ENCODE measurements at regions not wholly inside any gene's neighbourhood (a gene's known extent, or its start where the extent isn't known, plus 50 kb on each side); places are given as distances from the start of the nearest gene placed in this dataset.
A peak's percentile ranks its signal among the peaks of the same experiment; 100 is the strongest.

DNA sequence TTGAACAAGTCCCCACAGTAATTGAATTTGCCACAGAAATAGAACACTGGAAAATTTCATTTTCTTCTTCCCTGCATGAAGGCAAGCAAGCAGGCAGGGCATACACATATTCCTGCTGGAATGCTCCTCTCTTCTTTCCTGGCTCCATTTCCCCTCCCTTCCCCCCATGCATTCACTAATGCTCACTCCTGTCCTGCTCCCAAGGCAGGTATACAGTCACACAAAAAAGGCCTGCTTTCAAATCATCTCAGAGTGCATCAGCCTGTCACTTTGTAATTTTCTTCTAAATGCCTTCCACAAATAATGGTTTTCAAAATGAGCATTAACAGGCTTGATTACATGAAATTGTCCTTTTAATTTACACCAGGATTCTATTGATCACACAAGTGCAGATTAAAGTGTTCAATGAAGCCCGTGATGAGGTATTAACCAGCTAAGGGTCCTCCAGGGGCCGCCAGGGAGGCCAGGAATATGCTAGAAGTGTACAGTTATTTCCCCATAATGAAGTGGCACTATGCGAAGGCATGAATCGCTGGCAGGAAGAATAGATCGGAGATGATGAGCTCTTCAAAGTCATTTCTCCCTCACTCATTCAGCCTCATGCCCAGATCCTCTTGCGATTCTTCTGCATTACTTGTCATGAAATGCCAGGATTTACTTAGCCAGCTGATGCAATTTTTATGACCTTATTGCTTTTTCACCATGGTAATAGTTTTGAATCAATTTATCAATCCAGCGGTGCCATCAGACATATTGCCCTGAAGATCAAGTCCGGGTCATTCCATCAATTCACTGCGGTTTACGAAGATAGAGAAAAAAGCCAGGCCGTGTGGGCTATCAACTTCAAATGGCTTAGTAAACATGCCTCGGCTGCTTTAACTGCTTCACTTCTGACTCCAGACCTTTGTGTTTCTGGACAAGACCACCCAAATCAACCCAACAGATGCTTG lies 243.5 kb downstream of the GPAT3 start:
- Histone ChIP-seq H3K4me3 (ENCODE audit: low read length in 2 of 2) (no peak overlapping the region), H3K27ac (ENCODE audit: low read depth in 1 of 2, low read length in 1 of 2) (no peak overlapping the region), H3K27me3 (ENCODE audit: control insufficient read depth in 2 of 2, insufficient read depth in 1 of 2, low read length in 1 of 2) (no peaks in the 10 kb centered on the region), H3K4me1 (ENCODE audit: control insufficient read depth in 2 of 2, insufficient read depth in 2 of 2, low read length in 2 of 2) (no peaks in the 10 kb centered on the region), H3K9me3 (ENCODE audit: control insufficient read depth in 2 of 2, insufficient read depth in 1 of 2, low read length in 1 of 2) (no peaks in the 10 kb centered on the region), H3K36me3 (ENCODE audit: control insufficient read depth in 2 of 2, insufficient read depth in 2 of 2, low read length in 1 of 2) (no peaks in the 10 kb centered on the region)
- no peak for DNase-seq (ENCODE audit: low read depth in 6 of 9, low spot score in 9 of 9)
- 95% methylated on average over 12 of the region's 12 CpGs for WGBS

DNA sequence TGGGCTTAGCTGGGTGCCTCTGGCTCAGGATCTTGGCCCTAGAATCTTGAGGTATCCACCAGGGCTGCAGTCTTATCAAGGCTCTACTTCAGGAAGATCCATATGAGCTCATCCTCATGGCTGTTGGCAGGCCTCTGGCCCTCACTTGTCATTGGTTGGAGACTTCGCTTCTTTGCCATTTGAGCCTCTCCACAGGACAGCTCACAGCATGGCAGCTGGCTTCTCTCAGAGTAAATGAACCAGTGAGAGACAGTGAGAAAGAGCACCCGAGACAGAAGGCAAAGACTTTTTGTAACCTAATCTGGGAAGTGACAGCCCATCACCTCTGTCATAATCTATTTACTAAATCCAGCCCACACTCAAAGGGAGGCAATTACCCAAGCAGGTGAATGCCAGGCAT lies 236.8 kb downstream of the GPAT3 start:
- H3K36me3 ChIP-seq (ENCODE audit: control insufficient read depth in 2 of 2, insufficient read depth in 2 of 2, low read length in 1 of 2) = no peaks in the 10 kb centered on the region
- DNase-seq (ENCODE audit: low read depth in 6 of 9, low spot score in 9 of 9) = no peak
- H3K4me3 ChIP-seq (ENCODE audit: low read length in 2 of 2) = no peak overlapping the region
- 92% methylated on average over 2 of the region's 2 CpGs for WGBS
- H3K27ac ChIP-seq (ENCODE audit: low read depth in 1 of 2, low read length in 1 of 2) = no peak overlapping the region
- peaks cover 0 to 2% of the 10 kb centered on the region in 2 donors for H3K27me3 ChIP-seq (ENCODE audit: control insufficient read depth in 2 of 2, insufficient read depth in 1 of 2, low read length in 1 of 2)
- no peaks in the 10 kb centered on the region for H3K4me1 ChIP-seq (ENCODE audit: control insufficient read depth in 2 of 2, insufficient read depth in 2 of 2, low read length in 2 of 2)
- no peaks in the 10 kb centered on the region for H3K9me3 ChIP-seq (ENCODE audit: control insufficient read depth in 2 of 2, insufficient read depth in 1 of 2, low read length in 1 of 2)

DNA sequence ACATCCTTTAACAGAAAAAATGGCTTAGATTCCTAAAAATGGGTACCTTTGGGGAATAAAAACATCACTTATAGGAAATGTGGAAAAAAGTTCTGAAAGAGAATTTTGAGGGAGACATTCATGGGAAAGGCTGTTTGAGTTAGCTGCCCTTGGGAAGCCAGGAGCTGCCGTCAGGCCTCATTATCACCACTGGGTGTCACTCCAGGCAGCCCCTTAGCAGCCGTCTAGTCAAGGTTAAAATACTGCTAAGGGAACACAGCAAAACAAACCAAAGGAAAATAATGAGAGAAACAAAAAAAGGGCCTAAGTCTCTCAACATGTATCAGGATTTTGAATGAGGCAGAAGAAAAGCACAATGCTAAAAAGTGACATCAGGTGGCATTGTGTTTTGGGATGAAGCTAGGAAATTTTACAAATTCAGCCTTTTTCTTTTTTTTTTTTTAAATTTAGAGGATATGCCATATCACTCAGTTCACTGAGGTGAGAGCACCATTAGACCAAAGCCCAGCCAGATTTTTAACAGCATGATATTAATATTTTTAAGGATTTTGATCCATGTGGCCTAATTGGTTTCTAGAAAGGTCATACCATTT lies 235.3 kb downstream of the GPAT3 start:
- Histone ChIP-seq H3K27ac (ENCODE audit: low read depth in 1 of 2, low read length in 1 of 2) (no peak overlapping the region), H3K4me1 (ENCODE audit: control insufficient read depth in 2 of 2, insufficient read depth in 2 of 2, low read length in 2 of 2) (no peaks in the 10 kb centered on the region), H3K4me3 (ENCODE audit: low read length in 2 of 2) (no peak overlapping the region), H3K36me3 (ENCODE audit: control insufficient read depth in 2 of 2, insufficient read depth in 2 of 2, low read length in 1 of 2) (no peaks in the 10 kb centered on the region), H3K27me3 (ENCODE audit: control insufficient read depth in 2 of 2, insufficient read depth in 1 of 2, low read length in 1 of 2) (peaks cover 0 to 2% of the 10 kb centered on the region in 2 donors), H3K9me3 (ENCODE audit: control insufficient read depth in 2 of 2, insufficient read depth in 1 of 2, low read length in 1 of 2) (no peaks in the 10 kb centered on the region)
- WGBS = 19% methylated on average over 2 of the region's 2 CpGs
- peak in 1 of 9 donors; percentile 4 for DNase-seq (ENCODE audit: low read depth in 6 of 9, low spot score in 9 of 9)

DNA sequence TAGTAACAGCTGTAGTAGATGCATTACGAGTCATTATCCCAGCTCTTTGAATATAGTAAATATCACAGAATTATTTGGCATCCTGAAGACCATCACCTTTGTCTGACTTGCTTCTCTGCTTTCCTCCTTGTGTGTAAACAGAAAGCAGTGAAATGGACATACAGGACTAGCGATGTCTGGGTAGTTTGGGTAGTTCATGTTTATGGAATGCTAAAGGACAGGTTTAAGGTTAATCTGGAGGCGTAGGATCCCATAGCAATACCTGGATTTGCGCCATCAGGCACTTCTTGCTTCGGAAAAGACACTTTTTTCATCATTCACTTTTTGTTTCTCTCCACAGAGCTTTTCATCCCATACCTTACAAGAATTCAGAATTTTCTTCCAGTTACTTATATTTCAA lies 232.2 kb downstream of the GPAT3 start:
- no peak overlapping the region for H3K4me3 ChIP-seq (ENCODE audit: low read length in 2 of 2)
- no peak for DNase-seq (ENCODE audit: low read depth in 6 of 9, low spot score in 9 of 9)
- no peaks in the 10 kb centered on the region for H3K9me3 ChIP-seq (ENCODE audit: control insufficient read depth in 2 of 2, insufficient read depth in 1 of 2, low read length in 1 of 2)
- H3K27ac ChIP-seq (ENCODE audit: low read depth in 1 of 2, low read length in 1 of 2) = no peak overlapping the region
- WGBS = 89% methylated on average over 5 of the region's 5 CpGs
- H3K27me3 ChIP-seq (ENCODE audit: control insufficient read depth in 2 of 2, insufficient read depth in 1 of 2, low read length in 1 of 2) = peaks cover 0 to 2% of the 10 kb centered on the region in 2 donors
- H3K36me3 ChIP-seq (ENCODE audit: control insufficient read depth in 2 of 2, insufficient read depth in 2 of 2, low read length in 1 of 2) = no peaks in the 10 kb centered on the region
- no peaks in the 10 kb centered on the region for H3K4me1 ChIP-seq (ENCODE audit: control insufficient read depth in 2 of 2, insufficient read depth in 2 of 2, low read length in 2 of 2)

DNA sequence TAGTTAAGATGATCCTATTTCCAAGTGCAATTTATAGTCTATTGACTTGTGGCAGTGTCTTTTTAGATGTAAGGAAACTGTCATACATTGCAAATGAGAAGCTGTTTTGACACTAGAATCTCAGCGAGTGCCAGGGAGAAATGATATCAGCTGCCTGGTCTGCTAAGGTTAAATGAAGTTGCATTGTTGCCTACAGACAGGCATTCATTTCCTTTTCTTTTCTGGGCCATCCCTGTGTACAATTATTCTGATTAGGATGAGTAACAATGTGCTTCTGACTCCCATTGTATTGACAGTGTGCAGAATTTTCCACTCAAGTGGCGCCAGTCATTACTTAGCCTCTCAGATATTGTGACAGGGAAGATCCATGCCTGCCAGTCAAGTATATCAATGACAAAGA lies 231.2 kb downstream of the GPAT3 start:
- no peak overlapping the region for H3K4me3 ChIP-seq (ENCODE audit: low read length in 2 of 2)
- H3K9me3 ChIP-seq (ENCODE audit: control insufficient read depth in 2 of 2, insufficient read depth in 1 of 2, low read length in 1 of 2) = no peaks in the 10 kb centered on the region
- no peak overlapping the region for H3K27ac ChIP-seq (ENCODE audit: low read depth in 1 of 2, low read length in 1 of 2)
- H3K4me1 ChIP-seq (ENCODE audit: control insufficient read depth in 2 of 2, insufficient read depth in 2 of 2, low read length in 2 of 2) = no peaks in the 10 kb centered on the region
- H3K27me3 ChIP-seq (ENCODE audit: control insufficient read depth in 2 of 2, insufficient read depth in 1 of 2, low read length in 1 of 2) = peaks cover 0 to 2% of the 10 kb centered on the region in 2 donors
- DNase-seq (ENCODE audit: low read depth in 6 of 9, low spot score in 9 of 9) = no peak
- no peaks in the 10 kb centered on the region for H3K36me3 ChIP-seq (ENCODE audit: control insufficient read depth in 2 of 2, insufficient read depth in 2 of 2, low read length in 1 of 2)
- WGBS = 95% methylated on average over 2 of the region's 2 CpGs

DNA sequence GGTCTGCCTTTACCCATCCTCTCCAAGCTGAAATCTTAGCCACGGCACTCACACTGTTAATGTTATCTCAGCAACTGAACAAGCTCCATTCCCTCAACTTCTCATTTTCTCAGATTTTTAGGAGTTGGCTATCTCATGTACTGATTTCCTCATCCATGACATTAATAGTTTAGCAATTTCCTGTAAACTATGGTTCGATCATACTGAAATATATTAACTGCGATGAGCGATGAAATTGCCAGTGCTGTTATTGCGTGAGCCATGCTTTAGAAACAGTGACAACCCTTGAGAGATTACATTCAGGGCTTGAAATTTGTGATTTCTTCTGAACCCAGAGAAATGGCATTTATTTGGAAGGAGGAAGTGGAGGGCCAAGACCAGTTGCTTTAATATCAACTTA lies 223.7 kb downstream of the GPAT3 start:
- Histone ChIP-seq H3K36me3 (ENCODE audit: control insufficient read depth in 2 of 2, insufficient read depth in 2 of 2, low read length in 1 of 2) (no peaks in the 10 kb centered on the region), H3K27ac (ENCODE audit: low read depth in 1 of 2, low read length in 1 of 2) (no peak overlapping the region), H3K27me3 (ENCODE audit: control insufficient read depth in 2 of 2, insufficient read depth in 1 of 2, low read length in 1 of 2) (no peaks in the 10 kb centered on the region), H3K9me3 (ENCODE audit: control insufficient read depth in 2 of 2, insufficient read depth in 1 of 2, low read length in 1 of 2) (no peaks in the 10 kb centered on the region), H3K4me3 (ENCODE audit: low read length in 2 of 2) (no peak overlapping the region), H3K4me1 (ENCODE audit: control insufficient read depth in 2 of 2, insufficient read depth in 2 of 2, low read length in 2 of 2) (no peaks in the 10 kb centered on the region)
- DNase-seq (ENCODE audit: low read depth in 6 of 9, low spot score in 9 of 9) = no peak
- WGBS = 93% methylated on average over 5 of the region's 5 CpGs

DNA sequence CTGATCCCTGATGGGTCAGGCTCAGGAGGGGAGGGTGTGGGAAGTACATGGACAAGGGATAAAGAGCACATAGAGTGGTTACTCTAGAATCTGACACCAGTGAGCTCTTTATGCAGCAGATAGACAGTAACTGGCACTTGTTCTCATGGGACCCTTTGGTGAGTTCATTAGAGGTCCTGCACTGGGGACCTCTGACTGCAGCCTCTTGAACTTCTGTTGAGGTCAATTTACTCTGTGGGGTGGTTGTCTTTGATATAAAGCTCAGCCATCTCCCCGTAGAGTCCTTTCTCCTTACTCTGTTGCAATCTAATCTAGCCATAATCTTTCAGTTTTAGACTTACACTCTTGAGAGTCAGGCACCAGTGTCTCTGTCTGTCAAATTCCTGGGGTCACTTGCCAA lies 222.4 kb downstream of the GPAT3 start:
- H3K27ac ChIP-seq (ENCODE audit: low read depth in 1 of 2, low read length in 1 of 2) = no peak overlapping the region
- no peaks in the 10 kb centered on the region for H3K4me1 ChIP-seq (ENCODE audit: control insufficient read depth in 2 of 2, insufficient read depth in 2 of 2, low read length in 2 of 2)
- H3K4me3 ChIP-seq (ENCODE audit: low read length in 2 of 2) = no peak overlapping the region
- H3K27me3 ChIP-seq (ENCODE audit: control insufficient read depth in 2 of 2, insufficient read depth in 1 of 2, low read length in 1 of 2) = no peaks in the 10 kb centered on the region
- DNase-seq (ENCODE audit: low read depth in 6 of 9, low spot score in 9 of 9) = no peak
- WGBS = 91% methylated on average over 1 of the region's 1 CpG
- no peaks in the 10 kb centered on the region for H3K36me3 ChIP-seq (ENCODE audit: control insufficient read depth in 2 of 2, insufficient read depth in 2 of 2, low read length in 1 of 2)
- H3K9me3 ChIP-seq (ENCODE audit: control insufficient read depth in 2 of 2, insufficient read depth in 1 of 2, low read length in 1 of 2) = no peaks in the 10 kb centered on the region

DNA sequence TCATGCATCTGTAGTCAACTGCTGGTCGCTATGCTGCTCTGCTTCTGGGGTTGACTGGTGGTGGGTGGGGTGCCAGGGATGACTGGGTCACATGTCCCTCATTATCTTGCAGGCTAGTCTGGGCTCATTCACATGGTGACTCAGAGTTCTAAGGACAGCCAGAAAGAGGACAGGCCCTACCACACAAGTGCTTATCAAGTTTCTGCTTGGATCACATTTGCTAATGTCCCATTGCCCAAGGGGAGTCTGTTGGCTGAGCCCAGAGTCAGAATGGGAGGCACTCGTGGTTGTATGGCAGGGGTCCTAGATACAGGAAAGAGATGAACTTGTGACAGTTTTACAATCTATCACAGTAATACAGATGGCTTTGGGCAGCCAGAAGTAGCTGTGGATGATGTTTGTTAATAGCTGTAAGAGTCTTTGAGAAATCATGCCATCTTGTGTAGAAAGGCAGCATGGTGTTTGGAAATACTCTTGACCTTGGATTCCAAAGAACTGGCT lies 221.3 kb downstream of the GPAT3 start:
- WGBS = 45% methylated on average over 2 of the region's 2 CpGs
- H3K9me3 ChIP-seq (ENCODE audit: control insufficient read depth in 2 of 2, insufficient read depth in 1 of 2, low read length in 1 of 2) = no peaks in the 10 kb centered on the region
- no peak overlapping the region for H3K4me3 ChIP-seq (ENCODE audit: low read length in 2 of 2)
- no peaks in the 10 kb centered on the region for H3K36me3 ChIP-seq (ENCODE audit: control insufficient read depth in 2 of 2, insufficient read depth in 2 of 2, low read length in 1 of 2)
- no peaks in the 10 kb centered on the region for H3K27me3 ChIP-seq (ENCODE audit: control insufficient read depth in 2 of 2, insufficient read depth in 1 of 2, low read length in 1 of 2)
- DNase-seq (ENCODE audit: low read depth in 6 of 9, low spot score in 9 of 9) = no peak
- H3K27ac ChIP-seq (ENCODE audit: low read depth in 1 of 2, low read length in 1 of 2) = no peak overlapping the region
- no peaks in the 10 kb centered on the region for H3K4me1 ChIP-seq (ENCODE audit: control insufficient read depth in 2 of 2, insufficient read depth in 2 of 2, low read length in 2 of 2)

DNA sequence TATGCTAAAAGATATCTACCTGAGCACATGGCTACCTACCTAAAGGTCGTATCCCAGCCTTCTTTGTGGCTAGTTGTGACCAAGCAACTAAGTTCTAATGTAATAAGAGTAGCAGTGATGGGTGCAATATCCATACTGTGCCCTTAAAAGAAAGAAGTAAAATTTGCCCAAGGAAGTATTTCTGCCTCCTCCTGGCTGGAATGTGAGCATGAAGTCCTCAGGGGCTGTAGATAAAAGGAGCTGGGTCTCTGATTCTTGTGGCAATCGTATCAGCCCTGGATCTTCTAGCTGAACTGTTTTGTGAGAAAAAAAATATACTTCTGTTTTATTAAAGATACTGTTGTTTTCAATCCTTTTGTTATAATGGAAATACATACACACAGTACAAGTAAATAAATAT lies 217.4 kb downstream of the GPAT3 start:
- Histone ChIP-seq H3K4me1 (ENCODE audit: control insufficient read depth in 2 of 2, insufficient read depth in 2 of 2, low read length in 2 of 2) (no peaks in the 10 kb centered on the region), H3K9me3 (ENCODE audit: control insufficient read depth in 2 of 2, insufficient read depth in 1 of 2, low read length in 1 of 2) (no peaks in the 10 kb centered on the region), H3K27ac (ENCODE audit: low read depth in 1 of 2, low read length in 1 of 2) (no peak overlapping the region), H3K27me3 (ENCODE audit: control insufficient read depth in 2 of 2, insufficient read depth in 1 of 2, low read length in 1 of 2) (no peaks in the 10 kb centered on the region), H3K4me3 (ENCODE audit: low read length in 2 of 2) (no peak overlapping the region), H3K36me3 (ENCODE audit: control insufficient read depth in 2 of 2, insufficient read depth in 2 of 2, low read length in 1 of 2) (no peaks in the 10 kb centered on the region)
- whole genome bisulfite sequencing = 72% methylated on average over 2 of the region's 2 CpGs
- no peak for DNase-seq (ENCODE audit: low read depth in 6 of 9, low spot score in 9 of 9)

All from thymus (tissue), 11 donors.